Activated CD4-positive, alpha-beta memory T cell treated with anti-CD3 and anti-CD28 coated beads, Interleukin-2, amount 10 ng/mL, durations not matched to agents 7 days and 5 days (primary cell): ENCODE measurements at regions not wholly inside any gene's neighbourhood (a gene's known extent, or its start where the extent isn't known, plus 50 kb on each side); places are given as distances from the start of the nearest gene placed in this dataset.

Experiments used
- CTCF ChIA-PET: fragments of 350-600 bp; sonication (Branson Sonifier 250); formaldehyde crosslinking; loops from one replicate; lab custom pipeline; 2021; ENCODE audit warnings: antibody characterized with exemption, inconsistent platforms; lab: Charles Lee
- POLR2A ChIA-PET: fragments of 350-600 bp; sonication (Branson Sonifier 250); formaldehyde crosslinking; loops from one replicate; lab custom pipeline; 2021; ENCODE audit warnings: antibody characterized with exemption; lab: Charles Lee
- DNase-seq: peaks from one replicate; pipeline ENCODE4 v3.0.0-alpha.2; 2020
- H3K27ac Mint-ChIP-seq: one replicate; pipeline ENCODE4 v1.8.0; 2021; ENCODE audit warnings: mild to moderate bottlenecking, mixed read lengths
- H3K27me3 Mint-ChIP-seq: one replicate; pipeline ENCODE4 v1.8.0; 2021; ENCODE audit warnings: mixed read lengths
- H3K36me3 Mint-ChIP-seq: one replicate; pipeline ENCODE4 v1.8.0; 2021; ENCODE audit warnings: low read depth, mixed read lengths
- H3K4me1 Mint-ChIP-seq: one replicate; pipeline ENCODE4 v1.8.0; 2021; ENCODE audit warnings: mixed read lengths
- H3K4me3 Mint-ChIP-seq: one replicate; pipeline ENCODE4 v1.8.0; 2021; ENCODE audit warnings: mild to moderate bottlenecking, mixed read lengths
- H3K9me3 Mint-ChIP-seq: one replicate; pipeline ENCODE4 v1.8.0; 2021; ENCODE audit warnings: mixed read lengths

- Mint-ChIP-seq H3K4me3 (no peak overlapping the region), H3K27ac (no peak overlapping the region), H3K9me3 (peaks cover 6% of the 10 kb centered on the region), H3K4me1 (no peaks in the 10 kb centered on the region), H3K27me3 (no peaks in the 10 kb centered on the region), H3K36me3 (no peaks in the 10 kb centered on the region)
- DNase-seq, result no peak
- ChIA-PET CTCF (no interaction called here), POLR2A (no interaction called here)
Observed at GRCh38 chr20:22005535-22005934, 300.1 kb downstream of the PAX1 start.

DNA sequence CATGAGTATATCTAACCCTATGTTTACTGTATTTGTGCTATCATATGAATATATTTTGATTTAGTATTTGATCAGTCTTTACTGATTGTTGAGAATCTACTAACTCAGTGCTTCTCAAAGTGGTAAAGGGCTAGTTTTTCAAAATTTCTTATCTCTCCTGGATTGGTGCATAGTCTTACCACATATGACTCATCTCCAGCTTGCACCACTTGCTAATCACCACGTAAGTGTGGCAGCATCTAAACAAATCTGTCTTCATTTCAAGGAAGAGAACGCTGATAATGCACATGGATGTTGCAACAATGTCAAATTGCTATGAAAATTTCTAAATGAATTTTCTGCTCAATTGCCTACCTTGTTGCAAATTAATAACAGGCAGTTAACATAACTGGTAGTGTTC is 299.5 kb downstream of the PAX1 start:
- POLR2A ChIA-PET, result no interaction called here
- Mint-ChIP-seq H3K9me3 (peaks cover 7% of the 10 kb centered on the region), H3K27ac (no peak overlapping the region), H3K4me1 (no peaks in the 10 kb centered on the region), H3K4me3 (no peak overlapping the region), H3K27me3 (no peaks in the 10 kb centered on the region), H3K36me3 (no peaks in the 10 kb centered on the region)
- DNase-seq, result no peak
- CTCF ChIA-PET, result no interaction called here

GRCh38 chr20:22003680-22004079 is 298.2 kb downstream of the PAX1 start:
- Mint-ChIP-seq H3K4me1 (no peaks in the 10 kb centered on the region), H3K27ac (no peak overlapping the region), H3K4me3 (no peak overlapping the region), H3K9me3 (peaks cover 8% of the 10 kb centered on the region), H3K36me3 (no peaks in the 10 kb centered on the region), H3K27me3 (no peaks in the 10 kb centered on the region)
- POLR2A ChIA-PET, result no interaction called here
- no peak for DNase-seq
- CTCF ChIA-PET, result no interaction called here

GRCh38 chr20:22001886-22002285 is 296.4 kb downstream of the PAX1 start:
- no peaks in the 10 kb centered on the region for H3K36me3 Mint-ChIP-seq
- H3K9me3 Mint-ChIP-seq, result peaks cover 4% of the 10 kb centered on the region
- CTCF ChIA-PET, result no interaction called here
- no peaks in the 10 kb centered on the region for H3K27me3 Mint-ChIP-seq
- DNase-seq, result no peak
- H3K4me3 Mint-ChIP-seq, result no peak overlapping the region
- H3K4me1 Mint-ChIP-seq, result no peaks in the 10 kb centered on the region
- no peak overlapping the region for H3K27ac Mint-ChIP-seq
- POLR2A ChIA-PET, result no interaction called here

- Mint-ChIP-seq H3K27me3 (no peaks in the 10 kb centered on the region), H3K9me3 (peaks cover 20% of the 10 kb centered on the region), H3K36me3 (no peaks in the 10 kb centered on the region), H3K27ac (no peak overlapping the region), H3K4me1 (no peaks in the 10 kb centered on the region), H3K4me3 (no peak overlapping the region)
- ChIA-PET CTCF (no interaction called here), POLR2A (no interaction called here)
- DNase-seq, result no peak
Observed at GRCh38 chr20:21995461-21995860, 290.0 kb downstream of the PAX1 start.

DNA sequence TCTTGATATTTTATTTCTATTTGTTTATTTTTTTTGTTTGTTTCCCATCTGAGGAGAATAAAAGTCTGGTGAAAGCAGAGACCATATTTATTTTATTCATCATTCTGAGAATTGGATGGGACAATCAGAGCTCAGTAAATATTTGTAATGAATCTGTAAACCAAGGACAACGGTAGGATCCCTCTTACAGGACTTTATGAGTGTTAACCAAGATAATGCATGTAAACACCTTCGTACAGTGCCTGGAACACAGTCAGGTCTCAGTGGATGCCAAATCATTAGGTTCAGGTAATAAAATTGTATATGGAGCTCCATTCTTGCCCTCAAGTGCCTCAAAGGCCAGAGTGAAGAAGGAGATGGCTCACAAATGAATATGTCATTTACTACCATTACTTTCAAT is 288.7 kb downstream of the PAX1 start:
- POLR2A ChIA-PET, result no interaction called here
- DNase-seq, result no peak
- H3K36me3 Mint-ChIP-seq, result no peaks in the 10 kb centered on the region
- no peak overlapping the region for H3K27ac Mint-ChIP-seq
- no peak overlapping the region for H3K4me3 Mint-ChIP-seq
- no peaks in the 10 kb centered on the region for H3K27me3 Mint-ChIP-seq
- no peaks in the 10 kb centered on the region for H3K4me1 Mint-ChIP-seq
- CTCF ChIA-PET, result no interaction called here
- peaks cover 17% of the 10 kb centered on the region for H3K9me3 Mint-ChIP-seq

DNA sequence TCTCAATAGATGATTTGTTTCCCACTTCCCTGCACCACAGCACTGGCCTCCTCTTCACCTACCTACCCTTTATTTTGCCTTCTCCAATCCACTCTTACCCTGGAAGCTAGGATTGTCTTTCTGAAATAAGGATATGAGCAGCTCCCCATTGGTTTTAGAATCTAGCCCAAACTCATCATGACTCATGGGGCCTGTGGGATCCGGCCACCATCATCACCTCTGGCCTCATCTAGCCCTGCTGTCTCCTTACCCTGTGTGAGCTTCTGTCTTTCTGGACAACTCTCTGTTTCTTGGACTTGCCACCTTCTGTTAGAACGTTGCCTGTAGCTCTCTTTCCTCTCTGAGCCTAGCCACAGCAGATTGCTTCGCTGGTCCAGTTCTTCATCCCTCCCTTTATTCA is 277.1 kb downstream of the PAX1 start:
- H3K27me3 Mint-ChIP-seq, result no peaks in the 10 kb centered on the region
- H3K4me1 Mint-ChIP-seq, result no peaks in the 10 kb centered on the region
- H3K4me3 Mint-ChIP-seq, result no peak overlapping the region
- H3K36me3 Mint-ChIP-seq, result no peaks in the 10 kb centered on the region
- CTCF ChIA-PET, result no interaction called here
- H3K27ac Mint-ChIP-seq, result no peak overlapping the region
- H3K9me3 Mint-ChIP-seq, result peaks cover 32% of the 10 kb centered on the region
- DNase-seq, result no peak
- POLR2A ChIA-PET, result no interaction called here

GRCh38 chr20:21981597-21982344 is 276.3 kb downstream of the PAX1 start:
- ChIA-PET CTCF (no interaction called here), POLR2A (no interaction called here)
- DNase-seq, result no peak
- Mint-ChIP-seq H3K4me1 (no peaks in the 10 kb centered on the region), H3K9me3 (peaks cover 31% of the 10 kb centered on the region), H3K27me3 (no peaks in the 10 kb centered on the region), H3K27ac (no peak overlapping the region), H3K4me3 (no peak overlapping the region), H3K36me3 (no peaks in the 10 kb centered on the region)

DNA sequence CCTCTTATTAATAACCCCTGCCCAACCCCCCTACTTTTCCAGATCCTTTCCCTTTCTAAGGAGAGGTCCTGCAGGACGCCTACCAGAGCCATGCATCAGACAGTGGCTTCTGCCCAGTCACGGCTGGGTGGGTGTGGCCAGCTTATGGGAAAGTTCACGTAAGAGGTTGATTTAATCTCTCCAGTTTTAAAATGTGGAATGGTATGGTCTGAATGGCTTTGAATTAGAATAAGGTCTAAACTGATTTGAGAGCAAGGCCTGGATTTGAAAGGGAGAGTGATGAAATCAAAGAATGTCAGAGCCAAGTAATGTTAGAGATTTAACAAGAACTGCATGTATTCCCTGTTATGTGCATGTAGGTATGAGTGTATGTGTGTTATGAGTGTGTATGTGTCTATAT is 275.7 kb downstream of the PAX1 start:
- CTCF ChIA-PET, result no interaction called here
- Mint-ChIP-seq H3K4me3 (no peak overlapping the region), H3K4me1 (no peaks in the 10 kb centered on the region)

GRCh38 chr20:21971436-21971835 is 266.0 kb downstream of the PAX1 start:
- CTCF ChIA-PET, result no interaction called here
- H3K36me3 Mint-ChIP-seq, result no peaks in the 10 kb centered on the region
- POLR2A ChIA-PET, result no interaction called here
- H3K27me3 Mint-ChIP-seq, result no peaks in the 10 kb centered on the region
- H3K4me3 Mint-ChIP-seq, result no peak overlapping the region
- no peaks in the 10 kb centered on the region for H3K4me1 Mint-ChIP-seq
- H3K27ac Mint-ChIP-seq, result no peak overlapping the region
- H3K9me3 Mint-ChIP-seq, result peaks cover 9% of the 10 kb centered on the region
- no peak for DNase-seq

More for the DNA sequence above, 275.7 kb downstream of the PAX1 start:
- Mint-ChIP-seq H3K27me3 (no peaks in the 10 kb centered on the region), H3K9me3 (peaks cover 31% of the 10 kb centered on the region), H3K36me3 (no peaks in the 10 kb centered on the region), H3K27ac (no peak overlapping the region)
- no peak for DNase-seq
- POLR2A ChIA-PET, result no interaction called here

- Mint-ChIP-seq H3K9me3 (peaks cover 2% of the 10 kb centered on the region), H3K27me3 (no peaks in the 10 kb centered on the region), H3K36me3 (no peaks in the 10 kb centered on the region), H3K4me3 (no peak overlapping the region), H3K27ac (no peak overlapping the region), H3K4me1 (no peaks in the 10 kb centered on the region)
- POLR2A ChIA-PET, result no interaction called here
- CTCF ChIA-PET, result no interaction called here
- DNase-seq, result no peak
Observed at GRCh38 chr20:21968486-21968885, 263.0 kb downstream of the PAX1 start.

DNA sequence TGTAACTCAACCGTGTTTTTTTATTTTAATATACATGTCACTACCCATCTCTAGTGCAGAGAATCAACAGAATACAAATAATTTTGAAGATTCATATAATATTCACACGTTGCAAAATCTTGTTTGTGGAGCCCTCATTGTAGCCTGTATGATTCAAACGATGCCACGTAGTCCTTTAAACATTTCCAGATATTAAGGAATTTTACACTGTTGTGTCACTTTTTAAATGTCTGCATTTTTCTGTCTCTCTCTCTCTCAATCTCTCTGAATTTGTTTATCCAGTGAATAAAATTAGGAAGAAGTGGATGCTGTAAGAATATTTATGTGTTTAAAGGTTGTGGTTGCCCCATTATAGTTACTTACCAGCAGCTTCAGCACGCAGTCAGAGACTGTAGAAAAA is 262.0 kb downstream of the PAX1 start:
- no peak for DNase-seq
- POLR2A ChIA-PET, result no interaction called here
- H3K4me3 Mint-ChIP-seq, result no peak overlapping the region
- peaks cover 6% of the 10 kb centered on the region for H3K9me3 Mint-ChIP-seq
- H3K4me1 Mint-ChIP-seq, result no peaks in the 10 kb centered on the region
- CTCF ChIA-PET, result no interaction called here
- H3K27ac Mint-ChIP-seq, result no peak overlapping the region
- H3K36me3 Mint-ChIP-seq, result no peaks in the 10 kb centered on the region
- H3K27me3 Mint-ChIP-seq, result no peaks in the 10 kb centered on the region

DNA sequence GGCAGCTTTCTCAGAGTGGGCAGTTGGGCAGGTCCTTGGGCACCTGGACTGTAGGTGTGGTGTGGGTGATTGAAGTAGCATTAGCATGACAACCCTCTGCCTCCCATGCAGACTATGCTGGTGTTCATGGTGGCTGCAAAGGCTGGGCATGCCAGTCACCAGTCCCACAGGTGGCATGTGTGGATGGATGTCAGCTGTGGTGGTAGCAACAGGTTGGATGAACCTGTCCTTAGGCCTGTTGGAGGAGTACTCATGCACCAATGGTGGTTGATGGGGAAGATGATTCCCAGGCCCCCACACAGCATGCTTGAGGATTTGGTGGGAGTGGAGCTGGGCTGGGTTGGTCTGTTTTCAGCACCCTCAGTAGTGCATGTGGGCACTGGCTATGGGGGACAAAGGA is 251.1 kb downstream of the PAX1 start:
- CTCF ChIA-PET, result no interaction called here
- POLR2A ChIA-PET, result no interaction called here
- DNase-seq, result no peak
- Mint-ChIP-seq H3K4me3 (no peak overlapping the region), H3K36me3 (no peaks in the 10 kb centered on the region), H3K27me3 (no peaks in the 10 kb centered on the region), H3K27ac (no peak overlapping the region), H3K9me3 (peaks cover 18% of the 10 kb centered on the region), H3K4me1 (no peaks in the 10 kb centered on the region)

GRCh38 chr20:21947406-21947805 is 241.9 kb downstream of the PAX1 start:
- no peaks in the 10 kb centered on the region for H3K4me1 Mint-ChIP-seq
- H3K36me3 Mint-ChIP-seq, result no peaks in the 10 kb centered on the region
- H3K4me3 Mint-ChIP-seq, result no peak overlapping the region
- no peaks in the 10 kb centered on the region for H3K27me3 Mint-ChIP-seq
- DNase-seq, result no peak
- ChIA-PET CTCF (no interaction called here), POLR2A (no interaction called here)
- no peak overlapping the region for H3K27ac Mint-ChIP-seq
- H3K9me3 Mint-ChIP-seq, result peaks cover 25% of the 10 kb centered on the region
